Uterus (tissue), 3 donors: ENCODE measurements at regions not wholly inside any gene's neighbourhood (a gene's known extent, or its start where the extent isn't known, plus 50 kb on each side); places are given as distances from the start of the nearest gene placed in this dataset.

Experiments
- DNase-seq, 2 donors: peaks; one replicate each; pipeline ENCODE4 v3.0.0-alpha.2; 2019 to 2020
- H3K27ac ChIP-seq, 2 donors: fragments of 200-600 bp; sonication (generic); 1 replicate in 1 of 2; 2 replicates in 1 of 2; pipeline ENCODE4 v1.5.1; 2016 to 2018
- H3K27me3 ChIP-seq, 2 donors: fragments of 200-600 bp; sonication (generic); one replicate each; pipeline ENCODE4 v1.5.1; 2018 to 2019; ENCODE audit warnings: control low read depth in 1 of 2
- H3K36me3 ChIP-seq, 2 donors: fragments of 200-600 bp; sonication (generic); one replicate each; pipeline ENCODE4 v1.5.1; 2019; ENCODE audit warnings: control low read depth in 1 of 2
- H3K4me1 ChIP-seq, 2 donors: fragments of 200-600 bp; sonication (generic); one replicate each; pipeline ENCODE4 v1.5.1; 2018 to 2019; ENCODE audit warnings: control low read depth in 1 of 2
- H3K4me3 ChIP-seq, 2 donors: fragments of 200-600 bp; sonication (generic); 1 replicate in 1 of 2; 2 replicates in 1 of 2; pipeline ENCODE4 v1.5.1; 2018 to 2019; ENCODE audit warnings: mild to moderate bottlenecking in 1 of 2
- H3K9me3 ChIP-seq, 2 donors: fragments of 200-600 bp; sonication (generic); one replicate each; pipeline ENCODE4 v1.5.1; 2019; ENCODE audit warnings: control low read depth in 1 of 2
- POLR2A ChIP-seq, 2 donors: fragments of 450-650 bp; IDR thresholded peaks; one replicate each; pipeline ENCODE4 v1.6.1; 2016; ENCODE audit warnings: antibody characterized with exemption in 2 of 2, mild to moderate bottlenecking in 1 of 2, moderate library complexity in 1 of 2
- intact Hi-C: fragments of 100-400 bp; cut with DNase I; formaldehyde crosslinking; loops from one replicate; pipeline ENCODE4 v1.15.1; 2023; ENCODE audit warnings: low total_unique reads
- TF ChIP-seq, protein P1 (sequence below), 4 experiments: fragments of 200-600 bp in 2 of 4; fragments of 450-650 bp in 2 of 4; sonication (generic) in 2 of 4; IDR thresholded peaks; one replicate each; pipeline ENCODE4 v1.5.1; 2016 to 2019; ENCODE audit warnings: antibody characterized with exemption in 4 of 4, mild to moderate bottlenecking in 2 of 4, moderate library complexity in 1 of 4
- donor health status: DM: yes; HTN: yes; CAD: no.

DNA sequence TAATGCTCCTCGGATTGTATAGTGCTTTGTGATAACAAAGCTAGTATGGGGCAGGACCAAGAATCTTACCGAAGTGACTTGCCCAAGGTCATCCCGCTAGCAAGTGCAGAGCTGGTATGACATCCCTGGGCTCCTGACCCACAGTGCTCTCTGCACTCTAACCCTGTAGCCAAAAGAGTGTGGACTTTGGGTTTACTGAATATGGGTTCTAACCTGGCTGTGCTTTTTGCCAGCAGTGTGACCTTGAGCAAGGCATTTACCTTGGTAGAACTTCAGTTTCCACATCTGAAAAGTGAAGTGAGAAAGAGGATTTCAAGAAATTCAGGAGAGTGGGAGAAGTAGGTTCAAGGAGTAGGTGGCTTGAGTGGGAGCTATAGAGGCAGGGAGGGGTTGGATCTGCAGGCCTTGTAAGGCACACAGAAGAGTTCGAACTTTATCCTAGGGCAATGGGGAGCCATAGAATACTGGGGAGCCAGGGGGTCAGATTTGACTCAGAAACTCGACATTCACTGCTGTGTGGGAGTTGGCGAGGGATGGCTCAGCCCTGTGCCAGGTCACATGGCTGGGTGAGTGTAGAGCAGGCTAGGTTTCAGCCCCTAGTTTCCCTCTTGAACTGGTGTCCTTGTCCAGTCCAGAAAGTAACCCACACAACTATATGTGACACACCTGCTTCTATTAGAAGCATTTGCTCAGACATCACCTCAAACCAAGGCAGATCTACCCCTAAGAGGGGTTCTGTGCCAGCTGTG lies 91.9 kb downstream of the RPLP1 start:
- Histone ChIP-seq H3K27ac (no peak overlapping the region), H3K9me3 (no peaks in the 10 kb centered on the region), H3K4me1 (no peaks in the 10 kb centered on the region), H3K36me3 (no peaks in the 10 kb centered on the region), H3K27me3 (no peaks in the 10 kb centered on the region), H3K4me3 (no peak overlapping the region)
- intact Hi-C loops: no loop called here
- TF ChIP-seq, protein P1, sequence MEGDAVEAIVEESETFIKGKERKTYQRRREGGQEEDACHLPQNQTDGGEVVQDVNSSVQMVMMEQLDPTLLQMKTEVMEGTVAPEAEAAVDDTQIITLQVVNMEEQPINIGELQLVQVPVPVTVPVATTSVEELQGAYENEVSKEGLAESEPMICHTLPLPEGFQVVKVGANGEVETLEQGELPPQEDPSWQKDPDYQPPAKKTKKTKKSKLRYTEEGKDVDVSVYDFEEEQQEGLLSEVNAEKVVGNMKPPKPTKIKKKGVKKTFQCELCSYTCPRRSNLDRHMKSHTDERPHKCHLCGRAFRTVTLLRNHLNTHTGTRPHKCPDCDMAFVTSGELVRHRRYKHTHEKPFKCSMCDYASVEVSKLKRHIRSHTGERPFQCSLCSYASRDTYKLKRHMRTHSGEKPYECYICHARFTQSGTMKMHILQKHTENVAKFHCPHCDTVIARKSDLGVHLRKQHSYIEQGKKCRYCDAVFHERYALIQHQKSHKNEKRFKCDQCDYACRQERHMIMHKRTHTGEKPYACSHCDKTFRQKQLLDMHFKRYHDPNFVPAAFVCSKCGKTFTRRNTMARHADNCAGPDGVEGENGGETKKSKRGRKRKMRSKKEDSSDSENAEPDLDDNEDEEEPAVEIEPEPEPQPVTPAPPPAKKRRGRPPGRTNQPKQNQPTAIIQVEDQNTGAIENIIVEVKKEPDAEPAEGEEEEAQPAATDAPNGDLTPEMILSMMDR (IDR thresholded peaks at IDR 0.05): no peak
- no peak for TF ChIP-seq POLR2A (IDR thresholded peaks at IDR 0.05)
- DNase-seq: no peak

DNA sequence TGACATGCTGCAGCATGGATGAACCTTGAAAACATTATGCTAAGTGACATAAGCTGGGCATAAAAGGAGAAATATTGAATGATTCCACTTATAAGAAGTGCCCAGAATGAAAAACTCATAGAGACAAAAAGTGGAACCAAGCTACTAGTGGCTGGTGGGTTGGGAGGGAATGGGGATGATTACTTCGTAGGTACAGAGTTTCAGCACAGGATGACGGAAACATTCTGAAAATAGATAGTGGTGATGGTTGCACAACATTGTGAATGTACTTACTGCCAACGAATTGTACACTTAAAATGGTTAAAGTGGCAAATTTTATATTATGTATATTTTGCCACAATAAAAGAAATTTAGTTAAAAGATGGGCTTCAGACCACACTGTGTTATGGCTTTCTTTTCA lies 93.6 kb downstream of the RPLP1 start:
- Histone ChIP-seq H3K27ac (no peak overlapping the region), H3K27me3 (no peaks in the 10 kb centered on the region), H3K4me1 (no peaks in the 10 kb centered on the region), H3K36me3 (no peaks in the 10 kb centered on the region), H3K9me3 (no peaks in the 10 kb centered on the region), H3K4me3 (no peak overlapping the region)
- TF ChIP-seq POLR2A (IDR thresholded peaks at IDR 0.05): no peak
- TF ChIP-seq, protein P1 (IDR thresholded peaks at IDR 0.05): no peak
- DNase-seq: no peak
- intact Hi-C loops: no loop called here

DNA sequence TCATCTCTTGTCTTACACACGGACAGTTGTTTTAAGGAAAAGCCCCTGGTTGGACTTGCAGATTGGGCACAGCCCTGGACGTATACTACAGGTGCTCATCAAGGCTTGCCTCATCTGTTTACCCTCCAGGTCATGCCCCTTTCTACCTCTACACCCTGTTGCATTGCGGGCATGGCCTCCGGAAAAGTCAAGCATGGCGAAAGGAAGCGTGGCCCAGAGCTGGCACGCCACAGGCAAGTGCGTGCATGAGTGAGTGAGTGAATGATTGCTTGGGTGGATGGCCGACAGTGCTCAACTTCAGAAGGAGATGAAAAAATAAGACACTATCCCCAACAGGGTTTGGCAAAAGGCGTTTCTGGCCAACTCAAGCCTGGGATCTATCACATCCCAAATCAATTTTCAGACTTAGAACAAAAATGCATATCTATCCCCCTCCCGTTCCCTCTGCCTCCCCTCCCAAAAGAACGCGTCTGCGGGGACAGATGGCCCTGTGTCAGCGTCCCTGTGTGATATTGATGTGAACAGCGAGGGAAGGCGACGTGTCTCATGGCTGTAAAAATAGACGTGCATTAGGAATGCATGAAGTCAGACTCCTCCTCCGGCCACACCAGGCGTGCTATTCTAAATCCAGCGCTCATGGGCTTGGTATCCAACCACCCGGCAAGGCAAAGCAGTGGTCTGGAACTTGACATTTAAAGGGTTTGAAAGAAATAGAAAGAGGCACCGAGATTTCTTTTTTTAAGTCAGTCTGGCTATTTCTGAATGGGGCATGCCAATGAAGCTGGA lies 96.0 kb downstream of the RPLP1 start:
- intact Hi-C loops: no loop called here
- H3K4me3 ChIP-seq: no peak overlapping the region
- TF ChIP-seq, protein P1 (IDR thresholded peaks at IDR 0.05): no peak
- TF ChIP-seq POLR2A (IDR thresholded peaks at IDR 0.05): no peak
- H3K36me3 ChIP-seq: no peaks in the 10 kb centered on the region
- no peaks in the 10 kb centered on the region for H3K27me3 ChIP-seq
- no peaks in the 10 kb centered on the region for H3K9me3 ChIP-seq
- H3K4me1 ChIP-seq: no peaks in the 10 kb centered on the region
- no peak for DNase-seq
- H3K27ac ChIP-seq: no peak overlapping the region

DNA sequence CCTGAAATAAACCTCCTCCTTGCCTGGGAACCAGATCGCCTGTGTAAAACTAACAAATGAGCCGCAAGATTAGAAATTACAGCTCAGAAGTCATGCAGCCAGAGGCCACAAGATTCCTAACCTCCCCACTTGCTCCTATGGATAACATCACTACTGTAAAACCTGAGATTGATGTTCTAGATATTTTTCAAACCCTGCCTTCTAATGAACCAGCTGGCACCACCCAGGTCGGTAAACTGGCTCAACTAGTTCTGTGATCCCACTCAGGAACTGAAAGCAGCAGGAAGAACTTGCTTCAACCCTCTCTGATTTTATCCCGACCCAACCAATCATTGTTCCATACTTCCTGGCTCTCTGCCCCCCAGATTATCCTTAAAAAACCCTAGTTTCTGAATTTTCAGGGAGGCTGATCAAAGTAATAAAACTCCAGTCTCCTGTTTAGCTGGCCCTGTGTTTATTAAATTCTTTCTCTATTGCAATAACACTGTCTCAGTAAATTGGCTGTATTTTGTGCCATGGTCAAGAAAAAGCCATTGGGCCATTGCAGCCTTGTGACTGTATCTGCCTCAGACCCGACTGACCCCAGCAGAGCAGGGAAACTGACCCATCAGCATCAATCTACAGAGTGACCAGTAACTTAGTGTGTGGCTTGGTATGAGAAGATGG lies 98.9 kb downstream of the RPLP1 start:
- intact Hi-C loops: no loop called here
- Histone ChIP-seq H3K27ac (no peak overlapping the region), H3K9me3 (no peaks in the 10 kb centered on the region), H3K27me3 (no peaks in the 10 kb centered on the region), H3K4me1 (no peaks in the 10 kb centered on the region), H3K4me3 (no peak overlapping the region), H3K36me3 (no peaks in the 10 kb centered on the region)
- no peak for DNase-seq
- no peak for TF ChIP-seq POLR2A (IDR thresholded peaks at IDR 0.05)
- TF ChIP-seq, protein P1 (IDR thresholded peaks at IDR 0.05): no peak
